ENCODE measurements at regions not wholly inside any gene's neighbourhood (a gene's known extent, or its start where the extent isn't known, plus 50 kb on each side); places are given as distances from the start of the nearest gene placed in this dataset.
"Not testable (repeated sequence)": the region's sequence is repeated elsewhere in the genome, so short reads cannot be mapped to it uniquely, and the experiment has no call there.

- no peak for DNase-seq
Observed at GRCh38 chr13:87986639-87987250, 315.6 kb downstream of the SLITRK5 start.

- DNase-seq, result no peak
Observed at GRCh38 chr13:87998081-87998480, 326.9 kb downstream of the SLITRK5 start.

- DNase-seq, result peak; percentile 65
Observed at GRCh38 chr13:87999240-87999700, 328.1 kb downstream of the SLITRK5 start.

GRCh38 chr13:87999788-88000187, 328.6 kb downstream of the SLITRK5 start:
- DNase-seq, result peak; percentile 38

- DNase-seq, result peak; percentile 33
Observed at GRCh38 chr13:88000239-88000638, 329.1 kb downstream of the SLITRK5 start.

GRCh38 chr13:88000787-88001186, 329.6 kb downstream of the SLITRK5 start:
- DNase-seq, result no peak

- DNase-seq, result peak; percentile 48
Observed at GRCh38 chr13:88005188-88005587, 334.0 kb downstream of the SLITRK5 start.

- DNase-seq, result peak; percentile 65
Observed at GRCh38 chr13:88014527-88014926, 343.4 kb downstream of the SLITRK5 start.

- DNase-seq, result peak; percentile 22
Observed at GRCh38 chr13:88022431-88023208, 351.4 kb downstream of the SLITRK5 start.

GRCh38 chr13:88026241-88026640, 355.1 kb downstream of the SLITRK5 start:
- no peak for DNase-seq

- peak; percentile 71 for DNase-seq
Observed at GRCh38 chr13:88031980-88032559, 360.9 kb downstream of the SLITRK5 start.

GRCh38 chr13:88036205-88036604, 365.0 kb downstream of the SLITRK5 start:
- not testable (repeated sequence) for DNase-seq

- peak; percentile 40 for DNase-seq
Observed at GRCh38 chr13:88042489-88042888, 371.3 kb downstream of the SLITRK5 start.

- no peak for DNase-seq
Observed at GRCh38 chr13:88051746-88052482, 380.7 kb downstream of the SLITRK5 start.

- DNase-seq, result peak; percentile 8
Observed at GRCh38 chr13:88063741-88064140, 392.6 kb downstream of the SLITRK5 start.

- DNase-seq, result no peak
Observed at GRCh38 chr13:88066847-88067246, 395.7 kb downstream of the SLITRK5 start.

GRCh38 chr13:88068316-88068715, 397.1 kb downstream of the SLITRK5 start:
- peak; percentile 42 for DNase-seq

- DNase-seq, result no peak
Observed at GRCh38 chr13:88068975-88069374, 397.8 kb downstream of the SLITRK5 start.

GRCh38 chr13:88071371-88071770, 400.2 kb downstream of the SLITRK5 start:
- DNase-seq, result no peak

- DNase-seq, result peak; percentile 44
Observed at GRCh38 chr13:88074794-88075510, 403.8 kb downstream of the SLITRK5 start.

GRCh38 chr13:88085036-88085435, 413.9 kb downstream of the SLITRK5 start:
- peak; percentile 24 for DNase-seq

- DNase-seq, result peak; percentile 79
Observed at GRCh38 chr13:88086577-88086976, 415.4 kb downstream of the SLITRK5 start.

GRCh38 chr13:88097541-88097940, 426.4 kb downstream of the SLITRK5 start:
- DNase-seq, result no peak

Data from HCEC 1CT (cell line).